ENCODE measurements at regions not wholly inside any gene's neighbourhood (a gene's known extent, or its start where the extent isn't known, plus 50 kb on each side); places are given as distances from the start of the nearest gene placed in this dataset.

- TF ChIP-seq PBX2 (CRISPR knock-in tag; IDR thresholded peaks at IDR 0.05; ENCODE audit: low read depth) (no peak), PBX2 (tag; conservative IDR thresholded peaks at IDR 0.05; ENCODE audit: low read depth) (peak; percentile 85), EP400 (IDR thresholded peaks at IDR 0.05) (peak; percentile 71), ZNF384 (IDR thresholded peaks at IDR 0.05; ENCODE audit: low read depth, low read length) (peak; percentile 82), BRD4 (IDR thresholded peaks at IDR 0.05) (peak; percentile 83; the same call in 1 of the 2 replicates), DLX4 (CRISPR knock-in tag; IDR thresholded peaks at IDR 0.05) (no peak), NFE2L1 (tag; IDR thresholded peaks at IDR 0.05; ENCODE audit: borderline replicate concordance, low read depth) (peak; percentile 74), ETS1 (conservative IDR thresholded peaks at IDR 0.05; ENCODE audit: control insufficient read depth, low read depth, low read length) (no peak), ATF7 (IDR thresholded peaks at IDR 0.05) (peak; percentile 86), ERF (CRISPR knock-in tag; IDR thresholded peaks at IDR 0.05) (no peak), NR2F6 (CRISPR knock-in tag; IDR thresholded peaks at IDR 0.05) (no peak), ZNF639 (CRISPR knock-in tag; conservative IDR thresholded peaks at IDR 0.05 in 1 of 2, IDR thresholded peaks at IDR 0.05 in 1 of 2) (peak in 1 of 2 experiments; percentile 84; a peak in 2 of 4 replicates), MEIS2 (IDR thresholded peaks at IDR 0.05; ENCODE audit: partially characterized antibody) (peak; percentile 71)
Observed at GRCh38 chr1:219120624-219121544, 52.8 kb upstream of the LYPLAL1 start (continued).
